ENCODE measurements at regions not wholly inside any gene's neighbourhood (a gene's known extent, or its start where the extent isn't known, plus 50 kb on each side); places are given as distances from the start of the nearest gene placed in this dataset.

- intact Hi-C loops (cut with DNase I), result no loop called here
- no peaks in the 10 kb centered on the region for H3K36me3 ChIP-seq
- no peaks in the 10 kb centered on the region for H3K9me3 ChIP-seq
- no peak for DNase-seq (ENCODE audit: low spot score)
- TF ChIP-seq POLR2AphosphoS5 (IDR thresholded peaks at IDR 0.05), result no peak
- no peak overlapping the region for H3K4me3 ChIP-seq
- no peak overlapping the region for H3K27ac ChIP-seq
- WGBS, result 52% methylated on average over 9 of the region's 9 CpGs
- H3K4me1 ChIP-seq (replicated peaks), result no peaks in the 10 kb centered on the region
- H3K27me3 ChIP-seq (replicated peaks; ENCODE audit: insufficient read depth), result no peaks in the 10 kb centered on the region
These were observed 282.5 kb downstream of the ICE1 start for GRCh38 chr5:5705010-5705409.

- no peak for DNase-seq (ENCODE audit: low spot score)
- WGBS, result 83% methylated on average over 2 of the region's 2 CpGs
These were observed 281.9 kb downstream of the ICE1 start for GRCh38 chr5:5704352-5704751.

DNA sequence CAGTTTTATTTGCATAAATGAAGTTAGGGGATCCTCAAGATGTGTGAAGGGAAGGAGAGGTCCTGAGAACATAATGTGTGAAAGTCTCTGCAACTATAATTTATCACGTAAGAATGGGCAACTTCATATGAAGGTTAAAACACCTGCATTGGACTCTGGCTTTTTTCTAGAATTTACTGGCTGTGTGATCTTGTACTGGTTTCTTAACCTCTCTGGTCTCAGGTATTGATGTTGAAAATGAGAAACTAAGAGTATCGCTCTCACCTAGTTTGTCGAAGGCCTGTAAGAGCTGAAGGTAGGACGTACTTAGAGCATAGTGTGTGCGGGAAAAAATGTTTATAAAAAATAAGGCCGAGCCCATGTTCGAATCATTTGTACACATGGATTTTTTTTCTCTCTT is 280.5 kb downstream of the ICE1 start:
- no peaks in the 10 kb centered on the region for H3K9me3 ChIP-seq
- WGBS, result 96% methylated on average over 7 of the region's 7 CpGs
- no peak overlapping the region for H3K4me3 ChIP-seq
- intact Hi-C loops (cut with DNase I), result no loop called here
- no peaks in the 10 kb centered on the region for H3K36me3 ChIP-seq
- no peaks in the 10 kb centered on the region for H3K4me1 ChIP-seq (replicated peaks)
- H3K27me3 ChIP-seq (replicated peaks; ENCODE audit: insufficient read depth), result no peaks in the 10 kb centered on the region
- no peak for DNase-seq (ENCODE audit: low spot score)
- no peak for TF ChIP-seq POLR2A (IDR thresholded peaks at IDR 0.05)
- no peak overlapping the region for H3K27ac ChIP-seq

More at GRCh38 chr5:5704352-5704751, 281.9 kb downstream of the ICE1 start:
- H3K4me3 ChIP-seq, result no peak overlapping the region
- no peaks in the 10 kb centered on the region for H3K36me3 ChIP-seq
- H3K27me3 ChIP-seq (replicated peaks; ENCODE audit: insufficient read depth), result no peaks in the 10 kb centered on the region
- H3K4me1 ChIP-seq (replicated peaks), result no peaks in the 10 kb centered on the region
- TF ChIP-seq POLR2AphosphoS5 (IDR thresholded peaks at IDR 0.05), result no peak
- no peak for TF ChIP-seq POLR2A (IDR thresholded peaks at IDR 0.05)
- TF ChIP-seq, protein P1, sequence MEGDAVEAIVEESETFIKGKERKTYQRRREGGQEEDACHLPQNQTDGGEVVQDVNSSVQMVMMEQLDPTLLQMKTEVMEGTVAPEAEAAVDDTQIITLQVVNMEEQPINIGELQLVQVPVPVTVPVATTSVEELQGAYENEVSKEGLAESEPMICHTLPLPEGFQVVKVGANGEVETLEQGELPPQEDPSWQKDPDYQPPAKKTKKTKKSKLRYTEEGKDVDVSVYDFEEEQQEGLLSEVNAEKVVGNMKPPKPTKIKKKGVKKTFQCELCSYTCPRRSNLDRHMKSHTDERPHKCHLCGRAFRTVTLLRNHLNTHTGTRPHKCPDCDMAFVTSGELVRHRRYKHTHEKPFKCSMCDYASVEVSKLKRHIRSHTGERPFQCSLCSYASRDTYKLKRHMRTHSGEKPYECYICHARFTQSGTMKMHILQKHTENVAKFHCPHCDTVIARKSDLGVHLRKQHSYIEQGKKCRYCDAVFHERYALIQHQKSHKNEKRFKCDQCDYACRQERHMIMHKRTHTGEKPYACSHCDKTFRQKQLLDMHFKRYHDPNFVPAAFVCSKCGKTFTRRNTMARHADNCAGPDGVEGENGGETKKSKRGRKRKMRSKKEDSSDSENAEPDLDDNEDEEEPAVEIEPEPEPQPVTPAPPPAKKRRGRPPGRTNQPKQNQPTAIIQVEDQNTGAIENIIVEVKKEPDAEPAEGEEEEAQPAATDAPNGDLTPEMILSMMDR (IDR thresholded peaks at IDR 0.05), result no peak
- intact Hi-C loops (cut with DNase I), result no loop called here
- no peaks in the 10 kb centered on the region for H3K9me3 ChIP-seq
- no peak overlapping the region for H3K27ac ChIP-seq

- TF ChIP-seq POLR2A (IDR thresholded peaks at IDR 0.05), result no peak
- TF ChIP-seq POLR2AphosphoS5 (IDR thresholded peaks at IDR 0.05), result no peak
- TF ChIP-seq, protein P1 (IDR thresholded peaks at IDR 0.05), result no peak
- no peak overlapping the region for H3K4me3 ChIP-seq
- intact Hi-C loops (cut with DNase I), result no loop called here
- H3K4me1 ChIP-seq (replicated peaks), result no peaks in the 10 kb centered on the region
- no peaks in the 10 kb centered on the region for H3K9me3 ChIP-seq
- H3K27me3 ChIP-seq (replicated peaks; ENCODE audit: insufficient read depth), result no peaks in the 10 kb centered on the region
- no peak for DNase-seq (ENCODE audit: low spot score)
- H3K27ac ChIP-seq, result no peak overlapping the region
- H3K36me3 ChIP-seq, result no peaks in the 10 kb centered on the region
These were observed 278.1 kb downstream of the ICE1 start for GRCh38 chr5:5700549-5700948.

GRCh38 chr5:5699062-5699461 is 276.6 kb downstream of the ICE1 start:
- DNase-seq (ENCODE audit: low spot score), result no peak
- TF ChIP-seq POLR2A (IDR thresholded peaks at IDR 0.05), result no peak
- no peak for TF ChIP-seq POLR2AphosphoS5 (IDR thresholded peaks at IDR 0.05)
- TF ChIP-seq, protein P1 (IDR thresholded peaks at IDR 0.05), result no peak
- H3K27me3 ChIP-seq (replicated peaks; ENCODE audit: insufficient read depth), result no peaks in the 10 kb centered on the region
- H3K4me1 ChIP-seq (replicated peaks), result no peaks in the 10 kb centered on the region
- no peaks in the 10 kb centered on the region for H3K9me3 ChIP-seq
- H3K27ac ChIP-seq, result no peak overlapping the region
- 87% methylated on average over 12 of the region's 12 CpGs for WGBS
- intact Hi-C loops (cut with DNase I), result no loop called here
- H3K4me3 ChIP-seq, result no peak overlapping the region
- no peaks in the 10 kb centered on the region for H3K36me3 ChIP-seq

DNA sequence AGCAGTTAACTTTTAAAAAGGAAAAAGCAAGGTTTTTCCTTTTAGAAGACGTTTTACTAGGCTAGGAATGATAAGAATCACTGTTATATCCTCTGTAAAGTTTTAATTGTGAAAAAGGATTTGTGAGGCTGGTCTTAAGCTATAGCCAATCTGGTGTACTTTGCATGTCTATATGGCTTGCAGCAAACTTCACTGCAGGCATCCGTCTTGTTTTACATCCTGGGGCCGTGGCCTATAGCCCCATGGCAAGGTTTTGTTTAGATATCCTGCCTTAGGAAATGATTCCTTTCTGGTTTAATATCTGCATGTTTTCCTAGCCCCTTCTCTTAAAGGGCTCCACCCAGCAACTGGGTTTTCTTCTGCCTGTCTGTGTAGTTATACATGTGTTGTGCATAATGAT is 272.8 kb downstream of the ICE1 start:
- TF ChIP-seq POLR2A (IDR thresholded peaks at IDR 0.05) (no peak), POLR2AphosphoS5 (IDR thresholded peaks at IDR 0.05) (no peak)
- TF ChIP-seq, protein P1 (IDR thresholded peaks at IDR 0.05), result no peak
- H3K36me3 ChIP-seq, result no peaks in the 10 kb centered on the region

More for the DNA sequence above, 272.8 kb downstream of the ICE1 start:
- DNase-seq (ENCODE audit: low spot score), result no peak
- Histone ChIP-seq H3K4me1 (replicated peaks) (no peaks in the 10 kb centered on the region), H3K4me3 (no peak overlapping the region), H3K27ac (no peak overlapping the region), H3K27me3 (replicated peaks; ENCODE audit: insufficient read depth) (no peaks in the 10 kb centered on the region), H3K9me3 (no peaks in the 10 kb centered on the region)
- WGBS, result 20% methylated on average over 3 of the region's 3 CpGs
- intact Hi-C loops (cut with DNase I), result no loop called here
